Esophagus squamous epithelium (tissue), 4 donors: ENCODE measurements at regions not wholly inside any gene's neighbourhood (a gene's known extent, or its start where the extent isn't known, plus 50 kb on each side); places are given as distances from the start of the nearest gene placed in this dataset.

Source experiments
- POLR2A ChIP-seq, 4 donors: fragments of 450-650 bp; IDR thresholded peaks; one replicate each; pipeline ENCODE4 v1.6.1; 2017; ENCODE audit warnings: antibody characterized with exemption in 4 of 4, mild to moderate bottlenecking in 4 of 4, moderate library complexity in 3 of 4
- TF ChIP-seq, protein P1 (sequence below), 6 experiments: fragments of 450-650 bp in 4 of 6; fragments of 200-600 bp in 2 of 6; sonication (generic) in 2 of 6; IDR thresholded peaks; one replicate each; pipeline ENCODE4 v1.5.1; 2016 to 2019; ENCODE audit warnings: antibody characterized with exemption in 6 of 6, mild to moderate bottlenecking in 4 of 6, moderate library complexity in 4 of 6

DNA sequence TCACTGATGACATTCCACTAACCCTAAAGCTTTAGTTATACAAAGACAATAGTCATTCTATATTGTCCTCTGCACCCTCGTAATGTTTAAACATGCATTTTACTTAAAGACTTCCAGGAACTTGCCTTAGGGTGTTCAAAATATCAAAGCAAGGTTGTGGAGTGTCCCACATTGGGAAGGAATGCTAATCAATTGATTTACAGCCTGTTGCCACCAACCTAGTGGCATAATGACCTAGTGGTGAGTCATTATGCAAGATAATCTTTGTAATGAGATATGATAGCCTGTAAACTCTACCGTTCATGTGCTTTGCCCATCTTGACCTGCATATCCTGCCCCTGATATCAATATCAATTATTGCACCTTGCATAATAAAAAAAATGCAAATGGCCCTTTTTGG is 542.9 kb downstream of the CDH9 start:
- TF ChIP-seq, protein P1, sequence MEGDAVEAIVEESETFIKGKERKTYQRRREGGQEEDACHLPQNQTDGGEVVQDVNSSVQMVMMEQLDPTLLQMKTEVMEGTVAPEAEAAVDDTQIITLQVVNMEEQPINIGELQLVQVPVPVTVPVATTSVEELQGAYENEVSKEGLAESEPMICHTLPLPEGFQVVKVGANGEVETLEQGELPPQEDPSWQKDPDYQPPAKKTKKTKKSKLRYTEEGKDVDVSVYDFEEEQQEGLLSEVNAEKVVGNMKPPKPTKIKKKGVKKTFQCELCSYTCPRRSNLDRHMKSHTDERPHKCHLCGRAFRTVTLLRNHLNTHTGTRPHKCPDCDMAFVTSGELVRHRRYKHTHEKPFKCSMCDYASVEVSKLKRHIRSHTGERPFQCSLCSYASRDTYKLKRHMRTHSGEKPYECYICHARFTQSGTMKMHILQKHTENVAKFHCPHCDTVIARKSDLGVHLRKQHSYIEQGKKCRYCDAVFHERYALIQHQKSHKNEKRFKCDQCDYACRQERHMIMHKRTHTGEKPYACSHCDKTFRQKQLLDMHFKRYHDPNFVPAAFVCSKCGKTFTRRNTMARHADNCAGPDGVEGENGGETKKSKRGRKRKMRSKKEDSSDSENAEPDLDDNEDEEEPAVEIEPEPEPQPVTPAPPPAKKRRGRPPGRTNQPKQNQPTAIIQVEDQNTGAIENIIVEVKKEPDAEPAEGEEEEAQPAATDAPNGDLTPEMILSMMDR (IDR thresholded peaks at IDR 0.05), result no peak
- TF ChIP-seq POLR2A (IDR thresholded peaks at IDR 0.05), result no peak
